ENCODE measurements at regions not wholly inside any gene's neighbourhood (a gene's known extent, or its start where the extent isn't known, plus 50 kb on each side); places are given as distances from the start of the nearest gene placed in this dataset.

DNA sequence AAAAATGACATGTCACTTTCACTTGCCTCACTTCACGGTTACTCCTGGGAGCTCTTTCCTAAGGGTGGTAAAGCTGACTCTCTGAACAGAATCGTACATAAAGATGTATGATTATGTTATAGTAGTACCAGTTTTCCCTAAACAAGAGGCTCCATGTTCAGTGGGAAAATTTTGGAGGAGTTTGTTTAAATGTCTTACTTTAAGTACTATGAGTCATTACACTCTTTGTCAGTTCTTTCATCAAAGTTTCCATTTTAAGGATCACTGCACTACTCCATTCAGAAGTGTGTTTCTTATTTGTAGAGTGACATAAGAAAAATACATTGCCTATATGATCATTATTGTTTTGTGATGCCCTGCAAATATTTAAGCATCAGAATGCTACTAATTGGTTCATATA is 121.1 kb upstream of the FIGN start:
- H3K4me3 ChIP-seq (ENCODE audit: insufficient read depth, low read depth, low read length), result no peak overlapping the region
- BruUV-seq (replicated peaks), result no TSS peak
- H2BK15ac ChIP-seq (ENCODE audit: low read depth, low read length), result no peak overlapping the region
- TF ChIP-seq NFE2L2 (IDR thresholded peaks at IDR 0.05; ENCODE audit: low read depth, low read length), result no peak
- TF ChIP-seq CEBPB (IDR thresholded peaks at IDR 0.05; ENCODE audit: low read depth, low read length), result no peak
- TF ChIP-seq POLR2A (IDR thresholded peaks at IDR 0.05; ENCODE audit: low read depth, low read length), result no peak
- TF ChIP-seq MAZ (IDR thresholded peaks at IDR 0.05; ENCODE audit: borderline replicate concordance, low read depth, low read length), result no peak
- TF ChIP-seq RCOR1 (IDR thresholded peaks at IDR 0.05; ENCODE audit: insufficient replicate concordance, low read length), result no peak
- TF ChIP-seq, protein P1, sequence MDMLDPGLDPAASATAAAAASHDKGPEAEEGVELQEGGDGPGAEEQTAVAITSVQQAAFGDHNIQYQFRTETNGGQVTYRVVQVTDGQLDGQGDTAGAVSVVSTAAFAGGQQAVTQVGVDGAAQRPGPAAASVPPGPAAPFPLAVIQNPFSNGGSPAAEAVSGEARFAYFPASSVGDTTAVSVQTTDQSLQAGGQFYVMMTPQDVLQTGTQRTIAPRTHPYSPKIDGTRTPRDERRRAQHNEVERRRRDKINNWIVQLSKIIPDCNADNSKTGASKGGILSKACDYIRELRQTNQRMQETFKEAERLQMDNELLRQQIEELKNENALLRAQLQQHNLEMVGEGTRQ (IDR thresholded peaks at IDR 0.05; ENCODE audit: low read depth, low read length), result no peak
- TF ChIP-seq MXI1 (IDR thresholded peaks at IDR 0.05; ENCODE audit: borderline replicate concordance, low read depth, low read length), result no peak
- no peak for TF ChIP-seq MAFK (IDR thresholded peaks at IDR 0.05; ENCODE audit: low read depth, low read length)
- no peak for TF ChIP-seq BHLHE40 (IDR thresholded peaks at IDR 0.05; ENCODE audit: low read depth, low read length)
- TF ChIP-seq SMC3 (IDR thresholded peaks at IDR 0.05; ENCODE audit: low read depth, low read length), result no peak
- TF ChIP-seq RFX5 (IDR thresholded peaks at IDR 0.05; ENCODE audit: low read depth, low read length), result no peak
- TF ChIP-seq, protein P2, sequence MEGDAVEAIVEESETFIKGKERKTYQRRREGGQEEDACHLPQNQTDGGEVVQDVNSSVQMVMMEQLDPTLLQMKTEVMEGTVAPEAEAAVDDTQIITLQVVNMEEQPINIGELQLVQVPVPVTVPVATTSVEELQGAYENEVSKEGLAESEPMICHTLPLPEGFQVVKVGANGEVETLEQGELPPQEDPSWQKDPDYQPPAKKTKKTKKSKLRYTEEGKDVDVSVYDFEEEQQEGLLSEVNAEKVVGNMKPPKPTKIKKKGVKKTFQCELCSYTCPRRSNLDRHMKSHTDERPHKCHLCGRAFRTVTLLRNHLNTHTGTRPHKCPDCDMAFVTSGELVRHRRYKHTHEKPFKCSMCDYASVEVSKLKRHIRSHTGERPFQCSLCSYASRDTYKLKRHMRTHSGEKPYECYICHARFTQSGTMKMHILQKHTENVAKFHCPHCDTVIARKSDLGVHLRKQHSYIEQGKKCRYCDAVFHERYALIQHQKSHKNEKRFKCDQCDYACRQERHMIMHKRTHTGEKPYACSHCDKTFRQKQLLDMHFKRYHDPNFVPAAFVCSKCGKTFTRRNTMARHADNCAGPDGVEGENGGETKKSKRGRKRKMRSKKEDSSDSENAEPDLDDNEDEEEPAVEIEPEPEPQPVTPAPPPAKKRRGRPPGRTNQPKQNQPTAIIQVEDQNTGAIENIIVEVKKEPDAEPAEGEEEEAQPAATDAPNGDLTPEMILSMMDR (conservative IDR thresholded peaks at IDR 0.05; ENCODE audit: low read depth, low read length), result no peak
- TF ChIP-seq CHD1 (IDR thresholded peaks at IDR 0.05; ENCODE audit: low read depth, low read length), result no peak
- no peak for TF ChIP-seq RAD21 (IDR thresholded peaks at IDR 0.05; ENCODE audit: low read length)
- TF ChIP-seq, protein P3, sequence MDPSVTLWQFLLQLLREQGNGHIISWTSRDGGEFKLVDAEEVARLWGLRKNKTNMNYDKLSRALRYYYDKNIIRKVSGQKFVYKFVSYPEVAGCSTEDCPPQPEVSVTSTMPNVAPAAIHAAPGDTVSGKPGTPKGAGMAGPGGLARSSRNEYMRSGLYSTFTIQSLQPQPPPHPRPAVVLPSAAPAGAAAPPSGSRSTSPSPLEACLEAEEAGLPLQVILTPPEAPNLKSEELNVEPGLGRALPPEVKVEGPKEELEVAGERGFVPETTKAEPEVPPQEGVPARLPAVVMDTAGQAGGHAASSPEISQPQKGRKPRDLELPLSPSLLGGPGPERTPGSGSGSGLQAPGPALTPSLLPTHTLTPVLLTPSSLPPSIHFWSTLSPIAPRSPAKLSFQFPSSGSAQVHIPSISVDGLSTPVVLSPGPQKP (IDR thresholded peaks at IDR 0.05; ENCODE audit: borderline replicate concordance, low read depth, low read length), result no peak
- no peak for TF ChIP-seq FOS (IDR thresholded peaks at IDR 0.05; ENCODE audit: low read depth, low read length)
- H2BK20ac ChIP-seq (ENCODE audit: low read depth, low read length), result no peak overlapping the region
- CTCF ChIA-PET, result no interaction called here
- H2AK5ac ChIP-seq (ENCODE audit: low read depth, low read length), result no peak overlapping the region
- H3K79me1 ChIP-seq (ENCODE audit: low read depth in 1 of 2, low read length in 2 of 2), result no peaks in the 10 kb centered on the region
- H2BK5ac ChIP-seq (ENCODE audit: low read depth, low read length, poor library complexity, severe bottlenecking), result no peak overlapping the region
- H3K23ac ChIP-seq (ENCODE audit: low read depth, low read length), result no peak overlapping the region
- no peak for DNase-seq
- H3K18ac ChIP-seq (ENCODE audit: low read depth, low read length), result no peak overlapping the region
- dilution Hi-C loops (cut with HindIII; ENCODE audit: low sequenced_read_pairs, unreplicated experiment) (no loop called here), intact Hi-C loops (cut with micrococcal nuclease) (no loop called here), in situ Hi-C loops (cut with MboI; ENCODE audit: low sequenced_read_pairs) (no loop called here)
- H3K9me3 ChIP-seq (ENCODE audit: control insufficient read depth, insufficient read depth, low read length), result no peaks in the 10 kb centered on the region
- no peak overlapping the region for H3K27ac ChIP-seq (ENCODE audit: insufficient read depth, low read length)
- H3K9ac ChIP-seq (ENCODE audit: low read depth, low read length), result no peak overlapping the region
- no peak overlapping the region for H4K5ac ChIP-seq (ENCODE audit: low read depth, low read length)
- WGBS, 2 experiments (ENCODE audit: extremely low coverage in 2 of 2, insufficient read length in 1 of 2), result no CpG with 5 or more reads among the region's 2 CpGs
- no peak overlapping the region for H2AK9ac ChIP-seq (replicated peaks; ENCODE audit: low read depth, low read length, poor library complexity)
- H2BK120ac ChIP-seq (ENCODE audit: low read depth, low read length), result no peak overlapping the region
- ATAC-seq (ENCODE audit: low read depth), result no peak
- POLR2A ChIA-PET (ENCODE audit: unreplicated experiment), result no interaction called here
- H2AFZ ChIP-seq (replicated peaks; ENCODE audit: low read length, poor library complexity), result no peak overlapping the region
- H3K4me1 ChIP-seq (ENCODE audit: control insufficient read depth, insufficient read depth, low read length), result no peaks in the 10 kb centered on the region
- no peaks in the 10 kb centered on the region for H4K20me1 ChIP-seq (ENCODE audit: insufficient read depth, low read length)
- no peaks in the 10 kb centered on the region for H3K27me3 ChIP-seq (ENCODE audit: control insufficient read depth, insufficient read depth, low read length)
- no peak overlapping the region for H4K91ac ChIP-seq (ENCODE audit: insufficient read depth, low read depth, low read length)
- no peaks in the 10 kb centered on the region for H3K36me3 ChIP-seq (ENCODE audit: control insufficient read depth, insufficient read depth, low read length)
- H3K56ac ChIP-seq (ENCODE audit: extremely low read depth, insufficient read depth, low read length), result no peak overlapping the region
- no peak overlapping the region for H3K14ac ChIP-seq (replicated peaks; ENCODE audit: low read depth, low read length)
- no peaks in the 10 kb centered on the region for H3K9me1 ChIP-seq (ENCODE audit: insufficient read depth, low read length)
- H4K8ac ChIP-seq (ENCODE audit: low read depth in 2 of 2, low read length in 2 of 2), result no peak overlapping the region
- H3K4me2 ChIP-seq (ENCODE audit: low read depth, low read length), result no peak overlapping the region
- H3K4ac ChIP-seq (ENCODE audit: low read depth, low read length), result no peak overlapping the region

All from IMR-90 (cell line).